Cardiac fibroblast (primary cell): ENCODE measurements at regions not wholly inside any gene's neighbourhood (a gene's known extent, or its start where the extent isn't known, plus 50 kb on each side); places are given as distances from the start of the nearest gene placed in this dataset.

ENCODE experiments used
- DNase-seq, 2 donors: peaks; one replicate each; pipeline versions ENCODE4 v3.0.0 to v3.0.0-alpha.2; 2010; ENCODE audit warnings: low read depth in 2 of 2
- H3K4me3 ChIP-seq, 2 donors: replicated peaks in 1 of 2; 1 replicate in 1 of 2; 2 replicates in 1 of 2; pipeline ENCODE4 v1.5.1; 2011; ENCODE audit warnings: low read depth in 2 of 2, low read length in 2 of 2, mild to moderate bottlenecking in 2 of 2, moderate library complexity in 1 of 2
- TF ChIP-seq, protein P1 (sequence below): IDR thresholded peaks from one replicate; pipeline ENCODE4 v1.5.1; 2011; ENCODE audit warnings: low read depth, mild to moderate bottlenecking, low read length, inconsistent platforms

DNA sequence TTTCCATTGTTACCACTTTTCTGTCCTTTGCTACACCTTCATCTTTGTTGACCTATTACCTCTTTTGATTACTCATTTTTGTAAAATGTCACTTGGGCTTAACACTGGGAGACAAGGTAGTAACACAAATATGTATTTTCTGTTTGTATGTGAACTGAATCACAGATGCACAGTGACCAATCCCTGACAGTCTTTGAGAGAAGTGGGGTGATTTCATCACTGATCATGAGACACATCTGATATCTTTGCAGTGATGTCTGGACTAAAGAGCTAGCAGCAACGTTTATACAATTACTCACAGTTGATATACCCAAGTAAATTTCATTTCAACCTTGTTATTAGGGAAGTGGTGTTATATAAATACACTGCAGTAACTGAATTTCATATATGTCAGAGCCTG lies 1397.4 kb upstream of the SPRY2 start:
- no peak for DNase-seq
- TF ChIP-seq, protein P1, sequence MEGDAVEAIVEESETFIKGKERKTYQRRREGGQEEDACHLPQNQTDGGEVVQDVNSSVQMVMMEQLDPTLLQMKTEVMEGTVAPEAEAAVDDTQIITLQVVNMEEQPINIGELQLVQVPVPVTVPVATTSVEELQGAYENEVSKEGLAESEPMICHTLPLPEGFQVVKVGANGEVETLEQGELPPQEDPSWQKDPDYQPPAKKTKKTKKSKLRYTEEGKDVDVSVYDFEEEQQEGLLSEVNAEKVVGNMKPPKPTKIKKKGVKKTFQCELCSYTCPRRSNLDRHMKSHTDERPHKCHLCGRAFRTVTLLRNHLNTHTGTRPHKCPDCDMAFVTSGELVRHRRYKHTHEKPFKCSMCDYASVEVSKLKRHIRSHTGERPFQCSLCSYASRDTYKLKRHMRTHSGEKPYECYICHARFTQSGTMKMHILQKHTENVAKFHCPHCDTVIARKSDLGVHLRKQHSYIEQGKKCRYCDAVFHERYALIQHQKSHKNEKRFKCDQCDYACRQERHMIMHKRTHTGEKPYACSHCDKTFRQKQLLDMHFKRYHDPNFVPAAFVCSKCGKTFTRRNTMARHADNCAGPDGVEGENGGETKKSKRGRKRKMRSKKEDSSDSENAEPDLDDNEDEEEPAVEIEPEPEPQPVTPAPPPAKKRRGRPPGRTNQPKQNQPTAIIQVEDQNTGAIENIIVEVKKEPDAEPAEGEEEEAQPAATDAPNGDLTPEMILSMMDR = no peak
- no peak overlapping the region for H3K4me3 ChIP-seq

DNA sequence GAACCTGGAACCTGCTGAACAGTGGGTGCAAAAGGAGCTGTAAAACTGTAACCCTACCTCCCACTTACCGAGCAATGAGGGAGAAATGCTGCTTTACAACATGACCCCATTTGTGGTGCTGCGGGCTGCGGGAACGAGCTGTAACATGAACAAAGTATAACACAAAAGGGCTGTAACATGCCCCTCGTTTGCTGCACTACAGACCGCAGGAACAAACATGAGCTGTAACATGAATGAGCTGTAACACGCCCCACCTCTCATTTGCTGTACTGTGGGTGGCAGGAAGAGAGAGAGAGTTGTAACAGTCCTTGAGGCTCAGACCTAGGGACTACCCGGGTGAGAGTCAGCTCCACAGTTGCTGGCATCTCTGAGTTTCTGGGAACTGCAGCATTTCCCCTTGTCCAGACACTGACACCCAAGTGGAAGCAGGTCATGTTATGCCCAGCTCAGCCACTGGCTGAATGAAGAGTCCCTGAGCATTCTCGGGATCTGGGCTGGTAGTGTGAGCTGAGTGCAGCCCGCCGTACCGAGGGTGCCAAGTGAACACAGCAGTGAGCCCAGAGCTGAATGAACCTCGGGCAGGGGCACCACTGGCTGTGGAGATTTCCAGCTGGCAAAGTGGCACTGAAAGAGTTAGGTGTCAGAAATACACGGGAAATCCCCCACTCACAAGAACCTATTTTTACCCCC lies 1385.3 kb upstream of the SPRY2 start:
- TF ChIP-seq, protein P1 = no peak
- no peak overlapping the region for H3K4me3 ChIP-seq
- DNase-seq = no peak

DNA sequence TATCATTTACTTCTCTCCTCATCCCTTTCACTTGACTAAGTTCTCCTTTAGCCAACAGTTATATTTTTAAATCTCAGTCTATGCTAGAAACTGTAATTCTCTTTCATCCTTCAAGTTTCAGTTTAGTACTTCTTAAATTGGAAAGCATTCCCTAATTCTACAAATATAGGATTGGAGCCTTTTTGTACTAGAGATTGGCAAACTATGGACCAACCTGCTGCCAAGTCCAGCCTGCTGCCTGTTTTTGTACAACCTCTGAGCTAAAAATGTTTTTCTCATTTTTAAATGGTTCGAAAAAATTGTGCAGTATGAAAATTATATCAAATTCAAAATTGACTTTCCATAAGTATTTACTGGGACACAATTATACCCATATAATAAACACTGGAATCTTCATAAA lies 1381.5 kb upstream of the SPRY2 start:
- no peak for DNase-seq
- no peak overlapping the region for H3K4me3 ChIP-seq
- TF ChIP-seq, protein P1 = no peak

DNA sequence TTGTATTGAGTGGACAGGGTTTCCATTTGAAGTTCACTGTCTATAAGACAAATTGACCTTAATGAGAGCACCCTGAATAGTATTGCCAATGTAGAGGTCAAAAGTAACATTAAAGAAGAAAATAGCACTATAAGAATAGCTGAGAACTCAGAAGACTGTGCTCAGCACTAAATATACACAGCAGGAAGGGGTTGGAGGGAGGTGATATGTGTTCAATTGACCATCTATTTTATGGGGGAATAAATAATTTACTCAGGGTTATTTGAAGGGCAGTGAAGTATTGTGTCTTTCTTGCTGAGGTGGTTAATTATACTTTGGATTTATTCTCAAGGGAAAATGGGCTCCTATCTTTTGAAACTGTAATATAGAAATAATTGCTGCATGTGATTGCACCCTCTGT lies 1380.5 kb upstream of the SPRY2 start:
- H3K4me3 ChIP-seq = no peak overlapping the region
- no peak for DNase-seq
- TF ChIP-seq, protein P1 = no peak

DNA sequence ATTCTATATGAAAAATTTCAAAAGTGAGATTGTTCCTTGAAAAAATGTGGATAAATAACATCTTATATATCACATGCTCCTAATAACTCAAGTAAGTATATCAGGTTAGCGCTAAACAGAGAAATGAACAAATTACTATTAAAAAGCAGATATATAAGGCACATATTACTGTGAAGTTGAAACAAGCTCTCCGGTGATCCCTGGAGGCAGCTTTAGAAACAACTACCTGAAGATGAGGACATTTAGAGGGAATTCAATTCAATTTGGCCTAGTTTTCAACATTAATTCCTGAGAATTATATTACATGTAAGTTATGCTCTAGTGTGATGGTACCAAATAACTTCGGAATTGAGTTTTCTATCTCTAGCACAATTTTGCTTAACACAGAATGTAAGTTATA lies 1373.6 kb upstream of the SPRY2 start:
- TF ChIP-seq, protein P1 = no peak
- no peak overlapping the region for H3K4me3 ChIP-seq
- DNase-seq = no peak

DNA sequence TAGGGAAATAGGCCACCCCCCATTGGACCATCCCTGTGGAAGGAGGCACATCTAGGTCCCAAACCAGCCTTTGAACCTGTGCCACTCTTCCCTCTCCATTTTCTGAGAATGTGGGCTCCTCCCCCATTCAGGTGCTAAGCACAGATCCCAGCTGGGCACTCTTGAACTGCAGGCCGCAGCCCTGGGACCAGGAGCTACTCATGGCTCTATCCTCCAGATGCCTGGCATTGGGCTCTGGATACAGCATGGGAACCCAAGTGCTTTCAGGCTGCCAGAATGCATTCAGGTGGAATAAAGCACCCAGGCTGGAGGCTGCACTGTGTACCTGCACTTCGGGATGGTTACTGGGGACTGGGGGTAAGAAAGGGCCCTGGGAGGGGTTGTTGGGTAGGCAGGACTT lies 1372.3 kb upstream of the SPRY2 start:
- H3K4me3 ChIP-seq = no peak overlapping the region
- TF ChIP-seq, protein P1 = no peak
- DNase-seq = no peak

DNA sequence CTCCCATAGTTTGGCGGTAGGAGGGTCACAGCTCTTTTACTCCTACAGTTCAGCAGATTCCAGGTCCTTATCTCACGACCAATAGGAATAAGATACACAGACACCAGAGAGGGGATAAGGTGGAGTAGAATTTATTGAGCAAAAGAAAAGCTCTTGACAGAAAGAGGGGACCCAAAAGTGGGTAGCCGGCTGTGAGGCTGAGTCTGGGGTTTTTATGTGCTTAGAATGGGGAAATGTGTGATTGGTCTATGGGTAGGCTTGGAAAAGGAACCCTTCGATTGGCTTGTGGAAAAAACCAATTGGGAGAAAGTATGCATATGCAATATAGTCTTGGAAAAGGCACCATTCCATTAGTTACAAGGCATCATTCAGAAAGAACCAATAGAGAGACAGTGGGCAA lies 1356.9 kb upstream of the SPRY2 start:
- no peak for DNase-seq
- no peak overlapping the region for H3K4me3 ChIP-seq
- TF ChIP-seq, protein P1 = no peak
